ENCODE measurements at regions not wholly inside any gene's neighbourhood (a gene's known extent, or its start where the extent isn't known, plus 50 kb on each side); places are given as distances from the start of the nearest gene placed in this dataset.
"Not testable (repeated sequence)": the region's sequence is repeated elsewhere in the genome, so short reads cannot be mapped to it uniquely, and the experiment has no call there.

- H3K9me3 ChIP-seq (ENCODE audit: control extremely low read depth in 1 of 5, control insufficient read depth in 4 of 5, insufficient read depth in 2 of 5, low read depth in 1 of 5, low read length in 4 of 5); H3K4me3 ChIP-seq (ENCODE audit: control insufficient read depth in 1 of 7, extremely low read depth in 1 of 7, insufficient read depth in 4 of 7, low read depth in 2 of 7, low read length in 6 of 7); H3K4me1 ChIP-seq (ENCODE audit: control extremely low read depth in 1 of 4, control insufficient read depth in 4 of 4, insufficient read depth in 4 of 4, low read length in 3 of 4); H3K36me3 ChIP-seq (ENCODE audit: control insufficient read depth in 4 of 4, insufficient read depth in 4 of 4, low read length in 3 of 4); DNase-seq; H3K27me3 ChIP-seq (replicated peaks in 2 of 5; ENCODE audit: control insufficient read depth in 4 of 5, insufficient read depth in 5 of 5, low read length in 4 of 5); POLR2A ChIA-PET; H3K27ac ChIP-seq (ENCODE audit: insufficient read depth in 1 of 2, low read depth in 1 of 2, low read length in 2 of 2, poor library complexity in 1 of 2, severe bottlenecking in 2 of 2): not testable (repeated sequence)
- CTCF ChIA-PET: interaction anchor here (1.2 kb wide), 1 partner anchor 46 kb away, joined by 4 read pairs; no protein-coding TSS in a partner anchor
- 100% methylated on average over 4 of the region's 15 CpGs for WGBS (ENCODE audit: insufficient coverage)
Observed at GRCh38 chrX:123788193-123788592, 55.3 kb upstream of the THOC2 start.

GRCh38 chrX:123788744-123789143, 55.9 kb upstream of the THOC2 start:
- CTCF ChIA-PET: interaction anchor here (1.2 kb wide), 1 partner anchor 46 kb away, joined by 4 read pairs; no protein-coding TSS in a partner anchor
- Histone ChIP-seq H3K36me3 (ENCODE audit: control insufficient read depth in 4 of 4, insufficient read depth in 4 of 4, low read length in 3 of 4) (no peaks in the 10 kb centered on the region), H3K27me3 (replicated peaks in 2 of 5; ENCODE audit: control insufficient read depth in 4 of 5, insufficient read depth in 5 of 5, low read length in 4 of 5) (no peaks in the 10 kb centered on the region), H3K4me1 (ENCODE audit: control extremely low read depth in 1 of 4, control insufficient read depth in 4 of 4, insufficient read depth in 4 of 4, low read length in 3 of 4) (peaks cover 0 to 2% (median 0%) of the 10 kb centered on the region in 4 experiments), H3K27ac (ENCODE audit: insufficient read depth in 1 of 2, low read depth in 1 of 2, low read length in 2 of 2, poor library complexity in 1 of 2, severe bottlenecking in 2 of 2) (no peak overlapping the region), H3K4me3 (ENCODE audit: control insufficient read depth in 1 of 7, extremely low read depth in 1 of 7, insufficient read depth in 4 of 7, low read depth in 2 of 7, low read length in 6 of 7) (no peak overlapping the region), H3K9me3 (ENCODE audit: control extremely low read depth in 1 of 5, control insufficient read depth in 4 of 5, insufficient read depth in 2 of 5, low read depth in 1 of 5, low read length in 4 of 5) (no peaks in the 10 kb centered on the region)
- no peak for DNase-seq
- POLR2A ChIA-PET: no interaction called here

- Histone ChIP-seq H3K9me3 (ENCODE audit: control extremely low read depth in 1 of 5, control insufficient read depth in 4 of 5, insufficient read depth in 2 of 5, low read depth in 1 of 5, low read length in 4 of 5) (no peaks in the 10 kb centered on the region), H3K4me1 (ENCODE audit: control extremely low read depth in 1 of 4, control insufficient read depth in 4 of 4, insufficient read depth in 4 of 4, low read length in 3 of 4) (no peaks in the 10 kb centered on the region)
- POLR2A ChIA-PET: no interaction called here
Observed at GRCh38 chrX:123797543-123798447, 62.1 kb upstream of the XIAP start.

GRCh38 chrX:123798706-123799430, 61.0 kb upstream of the XIAP start:
- H3K9me3 ChIP-seq (ENCODE audit: control extremely low read depth in 1 of 5, control insufficient read depth in 4 of 5, insufficient read depth in 2 of 5, low read depth in 1 of 5, low read length in 4 of 5); H3K36me3 ChIP-seq (ENCODE audit: control insufficient read depth in 4 of 4, insufficient read depth in 4 of 4, low read length in 3 of 4); DNase-seq; H3K4me1 ChIP-seq (ENCODE audit: control extremely low read depth in 1 of 4, control insufficient read depth in 4 of 4, insufficient read depth in 4 of 4, low read length in 3 of 4); H3K4me3 ChIP-seq (ENCODE audit: control insufficient read depth in 1 of 7, extremely low read depth in 1 of 7, insufficient read depth in 4 of 7, low read depth in 2 of 7, low read length in 6 of 7); POLR2A ChIA-PET; H3K27me3 ChIP-seq (replicated peaks in 2 of 5; ENCODE audit: control insufficient read depth in 4 of 5, insufficient read depth in 5 of 5, low read length in 4 of 5); H3K27ac ChIP-seq (ENCODE audit: insufficient read depth in 1 of 2, low read depth in 1 of 2, low read length in 2 of 2, poor library complexity in 1 of 2, severe bottlenecking in 2 of 2); CTCF ChIA-PET: not testable (repeated sequence)
- WGBS (ENCODE audit: insufficient coverage): 88% methylated on average over 5 of the region's 13 CpGs

More at GRCh38 chrX:123797543-123798447, 62.1 kb upstream of the XIAP start:
- Histone ChIP-seq H3K27me3 (replicated peaks in 2 of 5; ENCODE audit: control insufficient read depth in 4 of 5, insufficient read depth in 5 of 5, low read length in 4 of 5) (no peaks in the 10 kb centered on the region), H3K4me3 (ENCODE audit: control insufficient read depth in 1 of 7, extremely low read depth in 1 of 7, insufficient read depth in 4 of 7, low read depth in 2 of 7, low read length in 6 of 7) (no peak overlapping the region), H3K36me3 (ENCODE audit: control insufficient read depth in 4 of 4, insufficient read depth in 4 of 4, low read length in 3 of 4) (no peaks in the 10 kb centered on the region), H3K27ac (ENCODE audit: insufficient read depth in 1 of 2, low read depth in 1 of 2, low read length in 2 of 2, poor library complexity in 1 of 2, severe bottlenecking in 2 of 2) (no peak overlapping the region)
- peak in 2 of 3 donors; percentile 25 to 32 for DNase-seq
- CTCF ChIA-PET: no interaction called here
- 78% methylated on average over 4 of the region's 8 CpGs for WGBS (ENCODE audit: insufficient coverage)

- CTCF ChIA-PET: interaction anchor here (2.3 kb wide), 1 partner anchor 24 kb away, joined by 8 read pairs; no protein-coding TSS in a partner anchor
- no peak for DNase-seq
- WGBS (ENCODE audit: insufficient coverage): 91% methylated on average over 2 of the region's 2 CpGs
- Histone ChIP-seq H3K36me3 (ENCODE audit: control insufficient read depth in 4 of 4, insufficient read depth in 4 of 4, low read length in 3 of 4) (no peaks in the 10 kb centered on the region), H3K4me3 (ENCODE audit: control insufficient read depth in 1 of 7, extremely low read depth in 1 of 7, insufficient read depth in 4 of 7, low read depth in 2 of 7, low read length in 6 of 7) (no peak overlapping the region), H3K27ac (ENCODE audit: insufficient read depth in 1 of 2, low read depth in 1 of 2, low read length in 2 of 2, poor library complexity in 1 of 2, severe bottlenecking in 2 of 2) (no peak overlapping the region), H3K4me1 (ENCODE audit: control extremely low read depth in 1 of 4, control insufficient read depth in 4 of 4, insufficient read depth in 4 of 4, low read length in 3 of 4) (peaks cover 0 to 1% (median 0%) of the 10 kb centered on the region in 4 experiments), H3K27me3 (replicated peaks in 2 of 5; ENCODE audit: control insufficient read depth in 4 of 5, insufficient read depth in 5 of 5, low read length in 4 of 5) (no peaks in the 10 kb centered on the region), H3K9me3 (ENCODE audit: control extremely low read depth in 1 of 5, control insufficient read depth in 4 of 5, insufficient read depth in 2 of 5, low read depth in 1 of 5, low read length in 4 of 5) (no peaks in the 10 kb centered on the region)
- POLR2A ChIA-PET: no interaction called here
Observed at GRCh38 chrX:123801901-123802300, 58.0 kb upstream of the XIAP start.

GRCh38 chrX:123803331-123803983, 56.4 kb upstream of the XIAP start:
- Histone ChIP-seq H3K4me1 (ENCODE audit: control extremely low read depth in 1 of 4, control insufficient read depth in 4 of 4, insufficient read depth in 4 of 4, low read length in 3 of 4) (peaks cover 0 to 1% (median 0%) of the 10 kb centered on the region in 4 experiments), H3K27ac (ENCODE audit: insufficient read depth in 1 of 2, low read depth in 1 of 2, low read length in 2 of 2, poor library complexity in 1 of 2, severe bottlenecking in 2 of 2) (peak overlapping the region; percentile 16 to 80), H3K9me3 (ENCODE audit: control extremely low read depth in 1 of 5, control insufficient read depth in 4 of 5, insufficient read depth in 2 of 5, low read depth in 1 of 5, low read length in 4 of 5) (no peaks in the 10 kb centered on the region), H3K4me3 (ENCODE audit: control insufficient read depth in 1 of 7, extremely low read depth in 1 of 7, insufficient read depth in 4 of 7, low read depth in 2 of 7, low read length in 6 of 7) (no peak overlapping the region), H3K27me3 (replicated peaks in 2 of 5; ENCODE audit: control insufficient read depth in 4 of 5, insufficient read depth in 5 of 5, low read length in 4 of 5) (no peaks in the 10 kb centered on the region), H3K36me3 (ENCODE audit: control insufficient read depth in 4 of 4, insufficient read depth in 4 of 4, low read length in 3 of 4) (no peaks in the 10 kb centered on the region)
- WGBS (ENCODE audit: insufficient coverage): 38% methylated on average over 3 of the region's 4 CpGs
- ChIA-PET CTCF (interaction anchor here (0.7 to 2.3 kb wide), 4 partner anchors 10 to 26 kb away, joined by 3 to 8 read pairs (median 3); no protein-coding TSS in a partner anchor), POLR2A (no interaction called here)
- peak; percentile 83 to 96 (median 93) for DNase-seq
